Posterior cingulate gyrus (tissue), 11 donors: ENCODE measurements at regions not wholly inside any gene's neighbourhood (a gene's known extent, or its start where the extent isn't known, plus 50 kb on each side); places are given as distances from the start of the nearest gene placed in this dataset.

Source experiments
- DNase-seq, 10 donors: peaks; one replicate each; pipeline versions ENCODE4 v3.0.0 to v3.0.0-alpha.2; 2020 to 2021; ENCODE audit warnings: mixed read lengths in 3 of 10
- intact Hi-C: fragments of 100-400 bp; cut with DNase I; formaldehyde crosslinking; loops from one replicate; pipeline ENCODE4 v1.15.1; 2023

DNA sequence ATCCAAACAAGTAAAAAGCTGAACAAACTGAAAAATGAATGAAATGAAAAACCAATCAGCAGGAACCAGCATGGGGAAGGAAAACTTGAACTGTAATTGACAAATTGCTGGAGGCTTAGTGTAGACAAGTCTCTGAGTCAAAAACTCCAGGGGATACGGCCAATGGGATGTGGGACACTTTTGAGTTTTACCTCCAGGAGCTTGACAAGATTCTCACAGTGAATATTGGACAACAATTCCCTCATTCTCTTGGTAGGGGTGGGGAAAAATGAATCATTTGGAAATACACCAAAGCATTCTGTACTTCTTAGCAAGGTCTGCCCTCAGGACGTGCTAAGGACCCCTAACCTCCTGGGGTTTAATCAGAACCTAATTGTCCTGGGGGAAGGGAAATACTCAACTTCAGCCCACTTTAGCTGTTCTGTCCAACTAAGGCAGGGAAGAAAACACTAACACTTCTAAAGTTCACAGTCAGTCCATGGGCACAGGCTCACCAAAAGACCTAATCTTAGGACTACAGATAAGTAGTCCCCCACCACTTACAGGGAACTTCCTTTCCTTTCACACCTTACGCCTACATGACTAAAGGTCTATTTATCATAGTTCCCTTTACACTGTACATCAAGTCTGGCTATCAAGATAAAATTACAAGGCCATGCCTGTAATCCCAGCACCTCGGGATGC is 60.7 kb upstream of the CDC42BPA start:
- intact Hi-C loops = no loop called here
- no peak for DNase-seq

DNA sequence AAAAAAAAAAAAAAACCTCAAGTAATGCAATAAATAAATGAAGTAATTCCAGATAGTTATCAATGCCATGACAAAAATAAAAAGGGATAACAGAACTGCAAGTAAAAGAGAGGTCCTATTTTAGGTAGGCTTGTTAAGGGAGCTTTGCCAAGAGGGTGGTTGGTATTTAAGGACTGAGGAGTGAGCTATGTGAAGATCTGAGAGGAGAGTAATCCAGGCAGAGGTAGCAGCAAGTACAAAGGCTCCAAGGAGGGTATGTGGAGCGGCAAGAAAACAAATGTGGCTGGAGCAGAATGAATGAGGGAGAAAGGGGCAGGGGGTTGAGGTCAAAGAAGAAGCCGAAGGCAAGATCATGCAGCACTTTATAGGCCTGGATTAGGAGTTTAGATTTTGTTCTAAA is 59.9 kb upstream of the CDC42BPA start:
- no peak for DNase-seq
- intact Hi-C loops = no loop called here

DNA sequence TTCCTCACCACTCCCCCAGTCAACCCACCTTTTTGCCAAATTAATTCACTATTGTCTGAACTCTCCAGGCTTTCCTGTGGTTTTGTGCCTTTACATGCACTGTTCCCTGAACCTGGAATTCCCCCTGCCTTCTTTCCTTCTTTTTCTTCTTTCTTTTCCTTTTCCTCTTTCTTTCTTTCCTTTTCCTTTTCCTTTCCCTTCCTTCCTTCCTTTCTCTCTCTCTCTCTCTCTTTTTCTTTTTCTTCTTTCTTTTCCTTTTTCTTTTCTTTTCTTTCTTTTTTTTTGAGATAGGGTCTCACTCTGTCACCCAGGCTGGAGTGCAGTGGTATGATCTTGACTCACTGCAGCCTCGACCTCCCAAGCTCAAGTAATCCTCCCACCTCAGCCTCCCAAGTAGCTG is 56.6 kb upstream of the CDC42BPA start:
- no peak for DNase-seq
- intact Hi-C loops = no loop called here

DNA sequence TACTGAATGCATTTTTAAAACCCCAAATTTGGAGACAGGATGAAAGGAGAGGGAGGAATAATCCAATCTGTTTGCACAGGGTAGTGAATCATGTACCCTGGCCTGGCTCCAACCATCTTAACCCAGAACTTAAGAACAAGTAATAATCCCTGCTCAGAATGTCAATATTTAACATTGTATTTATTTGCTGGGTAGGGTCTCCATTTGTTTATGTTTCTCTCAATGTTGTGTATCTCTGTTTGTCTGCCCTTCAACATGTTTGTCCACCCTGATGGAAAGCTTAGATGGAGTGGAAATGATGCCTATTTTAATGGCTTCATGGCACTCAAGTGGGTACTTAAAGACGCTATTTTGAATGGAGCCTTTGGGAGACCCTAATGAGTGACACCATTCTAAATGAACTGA is 54.4 kb upstream of the CDC42BPA start:
- DNase-seq = no peak
- intact Hi-C loops = no loop called here

DNA sequence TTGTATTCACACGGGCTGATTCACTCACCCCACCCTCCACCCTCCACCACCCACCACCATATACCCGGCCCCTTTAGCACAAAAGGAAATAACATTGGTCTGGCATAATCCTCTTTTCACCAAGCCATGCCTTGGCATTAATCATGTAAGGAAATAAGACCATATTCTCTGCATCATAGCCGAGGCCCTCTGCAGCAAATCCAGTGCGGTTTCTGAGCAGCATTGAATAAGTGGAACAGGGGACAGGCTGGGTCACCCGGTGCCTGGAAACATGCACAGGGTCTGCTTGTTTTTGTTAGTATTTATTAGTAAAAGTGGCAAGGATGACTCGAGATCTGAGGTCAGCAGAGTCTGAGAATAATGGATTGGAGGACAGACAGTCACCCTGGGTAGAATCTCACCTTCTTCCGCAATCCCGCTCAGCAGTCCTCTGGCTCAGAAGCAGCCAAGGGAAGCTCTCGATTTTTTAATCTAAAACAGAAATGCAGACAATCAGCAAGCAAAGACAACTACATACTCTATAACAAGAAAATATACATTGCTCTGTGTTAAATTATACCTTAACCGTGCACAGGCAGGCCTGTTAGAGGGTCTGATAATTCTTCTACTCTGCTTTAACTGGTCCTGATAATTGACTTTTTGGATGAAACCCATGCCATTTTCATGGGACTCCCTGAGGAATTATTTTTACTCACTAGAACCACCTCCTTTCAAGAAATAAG is 52.4 kb upstream of the CDC42BPA start:
- DNase-seq = peak in 1 of 10 donors; percentile 14
- intact Hi-C loops = no loop called here

DNA sequence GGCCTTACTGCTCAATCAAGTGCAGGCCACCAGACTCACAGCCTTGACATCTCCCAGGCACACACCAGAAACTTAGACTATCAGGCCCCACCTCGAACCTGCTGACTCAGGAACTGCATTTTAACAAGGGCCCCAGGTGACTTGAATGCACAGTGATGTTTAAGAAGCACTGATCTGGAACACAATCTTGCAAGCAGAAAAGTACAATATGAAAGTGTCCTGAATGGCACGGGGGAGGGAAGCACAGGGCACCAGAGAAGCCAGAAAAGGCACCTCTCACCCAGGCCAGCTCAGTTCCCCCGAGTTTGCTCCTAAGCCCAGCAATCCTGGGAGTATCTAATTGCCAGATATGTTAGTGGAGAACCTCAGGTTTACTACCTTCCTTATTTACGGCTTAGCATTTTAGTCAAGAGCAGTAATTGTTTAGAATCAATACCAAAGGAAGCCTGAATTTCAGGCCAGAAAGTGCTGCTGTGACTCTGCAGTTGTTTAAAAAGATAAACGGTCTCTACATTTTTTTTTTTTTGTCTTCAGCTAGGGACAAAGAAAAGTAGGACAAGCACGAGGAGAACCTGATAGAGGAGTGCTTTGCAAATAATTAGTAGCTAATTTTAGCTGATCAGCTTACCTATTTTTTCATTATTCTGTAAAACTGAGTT is 50.9 kb upstream of the CDC42BPA start:
- no peak for DNase-seq
- intact Hi-C loops = no loop called here
